ENCODE measurements at regions not wholly inside any gene's neighbourhood (a gene's known extent, or its start where the extent isn't known, plus 50 kb on each side); places are given as distances from the start of the nearest gene placed in this dataset.
"Not testable (repeated sequence)": the region's sequence is repeated elsewhere in the genome, so short reads cannot be mapped to it uniquely, and the experiment has no call there.

- no peak for DNase-seq (ENCODE audit: low spot score)
- FAIRE-seq = no peak
Measured at GRCh38 chr6:144606083-144606482, 320.9 kb downstream of the UTRN start.

DNA sequence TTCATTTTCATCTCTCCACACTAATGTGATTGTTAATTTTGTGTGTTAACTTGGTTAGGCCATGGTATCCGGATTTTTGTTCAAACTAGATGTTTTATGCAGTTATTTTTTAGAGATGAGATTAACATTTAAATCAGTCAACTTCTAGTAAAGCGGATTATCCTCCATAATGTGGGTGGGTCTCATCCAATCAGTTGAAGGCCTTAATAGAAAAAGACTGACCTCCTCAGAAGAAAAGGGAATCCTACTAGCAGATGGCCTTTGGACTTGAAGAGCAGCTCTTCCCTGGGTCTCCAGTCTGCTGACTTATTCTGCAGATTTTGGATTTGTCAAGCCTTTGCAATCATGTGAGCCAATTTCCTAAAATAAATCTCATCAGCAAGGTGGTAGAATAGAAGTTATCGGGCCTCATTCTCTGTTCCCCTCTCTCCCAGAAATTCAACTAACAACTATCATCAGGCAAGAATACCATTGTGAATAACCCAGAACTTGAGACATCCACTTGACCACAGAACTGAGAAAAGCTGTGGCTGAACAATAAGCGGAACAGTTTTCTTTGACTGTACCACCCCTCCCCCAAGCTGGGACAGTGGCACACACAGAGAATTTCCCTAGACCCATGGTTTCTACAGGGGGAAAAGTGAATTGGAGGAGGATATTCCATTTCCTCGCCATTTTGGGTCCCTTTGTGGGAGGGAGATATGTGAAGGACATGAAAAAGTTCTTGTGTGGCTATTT, 323.0 kb downstream of the UTRN start:
- DNase-seq (ENCODE audit: low spot score) = no peak
- no peak for FAIRE-seq

DNA sequence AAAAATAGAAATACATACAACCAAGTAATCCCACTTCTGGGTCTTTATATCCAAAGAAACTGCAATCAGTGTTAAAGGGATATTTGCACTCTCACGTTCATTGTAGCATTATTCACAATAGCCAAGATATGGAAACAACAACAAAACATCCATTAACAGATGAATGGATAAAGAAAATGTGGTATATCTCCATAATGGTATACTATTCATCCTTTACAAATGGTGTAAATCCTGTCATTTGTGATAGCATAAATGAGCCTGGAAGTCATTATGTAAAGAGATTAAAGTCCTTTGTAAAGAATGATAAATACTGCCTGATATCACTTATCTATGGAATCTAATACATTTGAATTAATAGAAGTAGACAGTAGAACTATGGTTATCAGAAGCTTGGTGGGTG, 327.7 kb downstream of the UTRN start:
- no peak for DNase-seq (ENCODE audit: low spot score)
- no peak for FAIRE-seq

DNA sequence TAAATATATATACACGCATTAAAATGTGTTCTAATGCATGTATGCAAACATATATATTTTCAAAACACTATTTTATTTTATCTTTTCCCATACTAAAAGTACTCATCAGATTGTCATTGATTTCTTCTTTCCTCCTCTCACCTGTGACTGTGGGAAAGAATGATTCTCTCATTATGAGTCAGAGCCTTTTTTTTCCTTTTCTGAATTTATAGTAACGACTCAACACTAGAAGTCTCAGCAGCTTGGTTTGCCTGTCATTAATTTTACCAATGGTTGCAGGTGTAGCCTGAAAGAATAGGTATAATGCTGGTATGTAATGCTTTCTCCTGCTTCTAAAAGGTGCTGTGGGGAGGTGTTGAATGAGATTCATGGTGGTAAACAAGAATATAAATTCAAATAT, 328.7 kb downstream of the UTRN start:
- no peak for DNase-seq (ENCODE audit: low spot score)
- no peak for FAIRE-seq

GRCh38 chr6:144615870-144616269, 330.7 kb downstream of the UTRN start:
- DNase-seq (ENCODE audit: low spot score) (no peak), FAIRE-seq (no peak)

GRCh38 chr6:144617191-144617590, 332.1 kb downstream of the UTRN start:
- DNase-seq (ENCODE audit: low spot score) (no peak), FAIRE-seq (no peak)

DNA sequence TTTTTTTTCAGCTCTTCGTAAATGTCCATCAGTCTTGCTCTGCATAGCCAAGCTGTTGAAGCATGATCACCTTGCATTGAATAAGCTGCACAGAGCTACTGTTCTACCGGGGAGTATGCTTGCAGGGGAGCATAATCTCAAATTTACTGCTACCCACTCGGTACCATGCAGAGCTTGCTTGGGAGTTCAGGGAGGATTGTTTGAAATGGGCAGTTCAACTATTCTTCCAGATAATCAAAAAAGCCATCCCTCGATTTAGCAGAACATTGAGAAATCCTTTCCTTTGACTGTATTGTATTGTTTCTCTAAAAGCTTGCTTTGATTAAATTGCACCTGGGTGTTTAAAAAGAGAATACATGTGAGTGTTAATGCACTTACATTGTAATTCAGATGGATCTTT, 332.6 kb downstream of the UTRN start:
- no peak for FAIRE-seq
- DNase-seq (ENCODE audit: low spot score) = no peak

GRCh38 chr6:144619966-144620365, 334.8 kb downstream of the UTRN start:
- FAIRE-seq (no peak), DNase-seq (ENCODE audit: low spot score) (no peak)

GRCh38 chr6:144621332-144621731, 336.2 kb downstream of the UTRN start:
- DNase-seq (ENCODE audit: low spot score) (no peak), FAIRE-seq (no peak)

- FAIRE-seq (no peak), DNase-seq (ENCODE audit: low spot score) (no peak)
Measured at GRCh38 chr6:144624246-144624645, 339.1 kb downstream of the UTRN start.

DNA sequence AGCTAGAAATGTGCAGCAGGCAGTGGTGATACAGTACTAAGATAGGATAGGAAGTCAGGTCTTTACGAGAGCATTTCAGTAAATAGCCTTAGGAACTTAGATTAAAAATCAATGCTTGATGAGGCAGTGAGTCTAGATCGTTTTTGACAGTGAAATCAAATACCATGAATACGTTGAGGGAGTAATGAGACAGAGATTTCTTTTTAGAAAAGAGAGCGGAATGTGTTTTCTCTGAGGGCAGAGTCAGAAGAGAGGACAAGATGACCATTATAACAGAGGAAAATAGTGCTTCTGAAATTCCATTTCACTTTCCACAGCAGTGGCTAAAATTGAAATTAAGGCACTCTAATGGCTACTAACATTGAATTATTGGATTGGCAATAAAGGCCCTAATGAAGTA, 339.6 kb downstream of the UTRN start:
- FAIRE-seq (no peak), DNase-seq (ENCODE audit: low spot score) (no peak)

- DNase-seq (ENCODE audit: low spot score) = no peak
- FAIRE-seq = no peak
Measured at GRCh38 chr6:144630857-144631256, 345.7 kb downstream of the UTRN start.

GRCh38 chr6:144632266-144632665, 347.1 kb downstream of the UTRN start:
- no peak for DNase-seq (ENCODE audit: low spot score)
- FAIRE-seq = no peak

- DNase-seq (ENCODE audit: low spot score) = no peak
- no peak for FAIRE-seq
Measured at GRCh38 chr6:144633886-144634285, 348.8 kb downstream of the UTRN start.

GRCh38 chr6:144634371-144634770, 349.2 kb downstream of the UTRN start:
- FAIRE-seq = no peak

DNA sequence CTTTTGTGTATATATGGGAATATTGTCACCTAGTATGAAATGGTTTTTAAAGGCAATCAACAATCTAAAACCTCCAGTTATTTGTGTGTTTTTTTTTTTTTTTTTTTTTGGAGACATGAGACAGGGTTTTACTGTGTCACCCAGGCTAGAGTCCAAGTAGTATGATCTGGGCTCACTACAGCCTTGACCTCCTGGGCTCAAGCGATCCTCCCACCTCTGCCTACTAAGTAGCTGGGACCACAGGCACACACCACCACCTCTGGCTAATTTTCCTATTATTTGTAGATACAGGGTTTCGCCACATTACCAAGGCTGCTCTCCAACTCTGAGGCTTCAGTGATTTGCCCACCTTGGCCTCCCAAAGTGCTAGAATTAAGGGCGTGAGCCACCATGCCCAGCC, 349.9 kb downstream of the UTRN start:
- DNase-seq (ENCODE audit: low spot score) (no peak), FAIRE-seq (no peak)

More at GRCh38 chr6:144634371-144634770, 349.2 kb downstream of the UTRN start:
- no peak for DNase-seq (ENCODE audit: low spot score)

- DNase-seq (ENCODE audit: low spot score); FAIRE-seq: not testable (repeated sequence)
Measured at GRCh38 chr6:144636025-144636424, 350.9 kb downstream of the UTRN start.

- no peak for DNase-seq (ENCODE audit: low spot score)
- FAIRE-seq = no peak
Measured at GRCh38 chr6:144637541-144637940, 352.4 kb downstream of the UTRN start.

DNA sequence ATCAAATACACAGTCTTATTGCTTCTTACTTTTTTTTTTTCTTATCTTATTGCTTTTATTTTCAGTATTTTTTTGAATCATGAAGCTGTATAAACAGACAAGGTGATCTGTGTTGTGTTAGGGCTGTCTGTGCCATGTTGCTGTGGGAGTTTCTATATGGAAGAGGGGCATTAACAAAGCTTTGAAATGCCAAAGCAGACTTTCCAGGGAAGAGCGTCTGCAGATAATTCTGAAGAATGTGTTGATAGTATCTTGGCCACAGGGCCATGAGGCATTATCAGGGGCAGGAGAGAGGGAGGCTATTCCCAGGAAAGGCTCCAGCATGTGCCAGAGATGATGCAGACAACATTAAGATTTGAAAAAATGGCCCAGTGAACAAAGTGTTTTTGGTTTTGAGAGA, 354.5 kb downstream of the UTRN start:
- no peak for FAIRE-seq
- DNase-seq (ENCODE audit: low spot score) = no peak

GRCh38 chr6:144641286-144641685, 356.2 kb downstream of the UTRN start:
- FAIRE-seq (no peak), DNase-seq (ENCODE audit: low spot score) (no peak)

GRCh38 chr6:144644776-144645175, 359.6 kb downstream of the UTRN start:
- no peak for FAIRE-seq
- DNase-seq (ENCODE audit: low spot score) = no peak

GRCh38 chr6:144646093-144647056, 361.2 kb downstream of the UTRN start:
- FAIRE-seq (no peak), DNase-seq (ENCODE audit: low spot score) (no peak)

All from RCC 7860 (cell line).